ENCODE measurements at regions not wholly inside any gene's neighbourhood (a gene's known extent, or its start where the extent isn't known, plus 50 kb on each side); places are given as distances from the start of the nearest gene placed in this dataset.

GRCh38 chr13:99859178-99860177 lies 112.1 kb downstream of the ZIC5 start:
- DNase-seq = no peak

- DNase-seq = no peak
These were observed 113.8 kb downstream of the ZIC5 start for GRCh38 chr13:99857738-99858137.

- DNase-seq = peak; percentile 83
These were observed 115.8 kb downstream of the ZIC5 start for GRCh38 chr13:99855526-99856420.

GRCh38 chr13:99854366-99854765 lies 117.2 kb downstream of the ZIC5 start:
- DNase-seq = peak; percentile 84

- no peak for DNase-seq
These were observed 124.2 kb downstream of the ZIC5 start for GRCh38 chr13:99847318-99847750.

- DNase-seq = peak; percentile 68
These were observed 126.2 kb downstream of the ZIC5 start for GRCh38 chr13:99845161-99845874.

GRCh38 chr13:99844421-99844820 lies 127.1 kb downstream of the ZIC5 start:
- no peak for DNase-seq

GRCh38 chr13:99843872-99844271 lies 127.7 kb downstream of the ZIC5 start:
- no peak for DNase-seq

GRCh38 chr13:99842405-99842804 lies 129.2 kb downstream of the ZIC5 start:
- DNase-seq = no peak

GRCh38 chr13:99836291-99836690 lies 135.3 kb downstream of the ZIC5 start:
- no peak for DNase-seq

- no peak for DNase-seq
These were observed 136.1 kb downstream of the ZIC5 start for GRCh38 chr13:99835442-99835841.

- DNase-seq = no peak
These were observed 137.3 kb downstream of the ZIC5 start for GRCh38 chr13:99834246-99834645.

GRCh38 chr13:99832347-99832746 lies 139.2 kb downstream of the ZIC5 start:
- DNase-seq = no peak

GRCh38 chr13:99830931-99831330 lies 140.6 kb downstream of the ZIC5 start:
- no peak for DNase-seq

- no peak for DNase-seq
These were observed 141.9 kb downstream of the ZIC5 start for GRCh38 chr13:99829593-99830239.

GRCh38 chr13:99829161-99829560 lies 142.4 kb downstream of the ZIC5 start:
- no peak for DNase-seq

- DNase-seq = no peak
These were observed 142.8 kb downstream of the ZIC5 start for GRCh38 chr13:99828735-99829134.

- no peak for DNase-seq
These were observed 143.4 kb downstream of the ZIC5 start for GRCh38 chr13:99828123-99828522.

GRCh38 chr13:99827011-99827772 lies 144.4 kb downstream of the ZIC5 start:
- DNase-seq = no peak

- DNase-seq = no peak
These were observed 147.6 kb downstream of the ZIC5 start for GRCh38 chr13:99823961-99824360.

GRCh38 chr13:99822820-99823219 lies 148.7 kb downstream of the ZIC5 start:
- no peak for DNase-seq

- no peak for DNase-seq
These were observed 149.8 kb downstream of the ZIC5 start for GRCh38 chr13:99821741-99822140.

All from NCI-H2171 (cell line).